K562 (cell line): ENCODE measurements at regions not wholly inside any gene's neighbourhood (a gene's known extent, or its start where the extent isn't known, plus 50 kb on each side); places are given as distances from the start of the nearest gene placed in this dataset.

ENCODE experiments used
- CHD1 ChIP-seq: fragments of 200-600 bp; sonication (generic); IDR thresholded peaks from one replicate; pipeline ENCODE4 v1.6.1; 2012; ENCODE audit warnings: mild to moderate bottlenecking, moderate library complexity, low read length, inconsistent platforms
- MAFF ChIP-seq: IDR thresholded peaks from 2 replicates; pipeline ENCODE4 v1.6.1; 2012; ENCODE audit warnings: low read length, improper control_type of control experiment
- RAD21 ChIP-seq, 2 experiments: fragments of 250-450 bp in 1 of 2; fragments of 450-650 bp in 1 of 2; sonication (Bioruptor Pico) in 1 of 2; formaldehyde crosslinking in 1 of 2; IDR thresholded peaks in 1 of 2; conservative IDR thresholded peaks in 1 of 2; 2 replicates each; pipeline versions ENCODE4 v1.4.0 to v1.8.0; 2020 to 2022; ENCODE audit warnings: mild to moderate bottlenecking in 2 of 2, moderate library complexity in 1 of 2
- RBFOX2 ChIP-seq: fragments of 200-400 bp; formaldehyde crosslinking; IDR thresholded peaks from 2 replicates; pipeline ENCODE4 v1.6.1; 2017; ENCODE audit warnings: low read depth, mild to moderate bottlenecking, low read length, moderate library complexity
- SIRT6 ChIP-seq: IDR thresholded peaks from one replicate; pipeline ENCODE4 v1.6.1; 2012; ENCODE audit warnings: low read depth, mild to moderate bottlenecking, control low read depth, inconsistent platforms, low read length, moderate library complexity
- SMAD1 ChIP-seq: fragments of 150-350 bp; IDR thresholded peaks from 2 replicates; pipeline ENCODE4 v1.6.1; 2014; ENCODE audit warnings: low read length, low read depth; ENCODE audit not compliant: partially characterized antibody
- SPI1 ChIP-seq: IDR thresholded peaks from 2 replicates; pipeline ENCODE4 v1.6.1; 2011; ENCODE audit warnings: low read depth, low read length, control low read depth, borderline replicate concordance
- STAG1 ChIP-seq: sonication (generic); formaldehyde crosslinking; IDR thresholded peaks from 2 replicates; pipeline ENCODE4 v1.5.0; 2020; ENCODE audit warnings: missing genetic modification reagents, borderline replicate concordance
- TF ChIP-seq, protein P1 (sequence below): fragments of 250-450 bp; sonication (Bioruptor Pico); IDR thresholded peaks from 2 replicates; pipeline ENCODE4 v1.4.0; 2020; ENCODE audit warnings: mild to moderate bottlenecking, moderate library complexity, borderline replicate concordance
- TF ChIP-seq, protein P2 (sequence below), 3 experiments: IDR thresholded peaks in 2 of 3; conservative IDR thresholded peaks in 1 of 3; 2 replicates each; pipeline ENCODE4 v1.5.1; 2011 to 2012; ENCODE audit warnings: low read length in 3 of 3, mild to moderate bottlenecking in 3 of 3, control low read depth in 2 of 3, improper control_type of control experiment in 1 of 3, inconsistent platforms in 1 of 3, low read depth in 1 of 3, mixed read lengths in 1 of 3, moderate library complexity in 1 of 3; ENCODE audit not compliant: insufficient read depth in 2 of 3
- TF ChIP-seq, protein P3 (sequence below): sonication (generic); formaldehyde crosslinking; IDR thresholded peaks from 2 replicates; pipeline ENCODE4 v1.8.1; 2023; ENCODE audit warnings: mild to moderate bottlenecking, missing genetic modification reagents, moderate library complexity

DNA sequence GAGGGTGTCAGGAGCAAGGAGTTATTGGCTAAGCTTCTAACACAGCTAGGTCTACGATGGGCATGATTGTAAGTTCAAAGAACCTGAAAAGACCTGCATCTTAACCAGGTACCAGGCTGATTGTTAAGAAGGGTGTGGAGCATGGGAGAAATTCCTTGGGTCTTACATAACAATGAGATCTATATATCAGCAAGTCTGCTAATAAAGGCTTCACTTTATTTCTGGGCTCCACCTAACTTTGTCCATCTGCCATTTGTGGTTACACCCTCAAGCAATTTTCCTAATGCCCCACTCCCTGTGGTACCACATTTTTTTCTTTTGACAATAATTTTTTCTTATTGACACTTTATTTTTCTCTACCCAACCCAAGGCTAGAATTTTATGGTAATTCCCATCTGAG is 223.5 kb upstream of the JAG1 start:
- TF ChIP-seq SIRT6: no peak
- no peak for TF ChIP-seq MAFF
- TF ChIP-seq, protein P1, sequence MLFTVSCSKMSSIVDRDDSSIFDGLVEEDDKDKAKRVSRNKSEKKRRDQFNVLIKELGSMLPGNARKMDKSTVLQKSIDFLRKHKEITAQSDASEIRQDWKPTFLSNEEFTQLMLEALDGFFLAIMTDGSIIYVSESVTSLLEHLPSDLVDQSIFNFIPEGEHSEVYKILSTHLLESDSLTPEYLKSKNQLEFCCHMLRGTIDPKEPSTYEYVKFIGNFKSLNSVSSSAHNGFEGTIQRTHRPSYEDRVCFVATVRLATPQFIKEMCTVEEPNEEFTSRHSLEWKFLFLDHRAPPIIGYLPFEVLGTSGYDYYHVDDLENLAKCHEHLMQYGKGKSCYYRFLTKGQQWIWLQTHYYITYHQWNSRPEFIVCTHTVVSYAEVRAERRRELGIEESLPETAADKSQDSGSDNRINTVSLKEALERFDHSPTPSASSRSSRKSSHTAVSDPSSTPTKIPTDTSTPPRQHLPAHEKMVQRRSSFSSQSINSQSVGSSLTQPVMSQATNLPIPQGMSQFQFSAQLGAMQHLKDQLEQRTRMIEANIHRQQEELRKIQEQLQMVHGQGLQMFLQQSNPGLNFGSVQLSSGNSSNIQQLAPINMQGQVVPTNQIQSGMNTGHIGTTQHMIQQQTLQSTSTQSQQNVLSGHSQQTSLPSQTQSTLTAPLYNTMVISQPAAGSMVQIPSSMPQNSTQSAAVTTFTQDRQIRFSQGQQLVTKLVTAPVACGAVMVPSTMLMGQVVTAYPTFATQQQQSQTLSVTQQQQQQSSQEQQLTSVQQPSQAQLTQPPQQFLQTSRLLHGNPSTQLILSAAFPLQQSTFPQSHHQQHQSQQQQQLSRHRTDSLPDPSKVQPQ (CRISPR knock-in tag): no peak
- TF ChIP-seq RBFOX2: no peak
- TF ChIP-seq, protein P2, sequence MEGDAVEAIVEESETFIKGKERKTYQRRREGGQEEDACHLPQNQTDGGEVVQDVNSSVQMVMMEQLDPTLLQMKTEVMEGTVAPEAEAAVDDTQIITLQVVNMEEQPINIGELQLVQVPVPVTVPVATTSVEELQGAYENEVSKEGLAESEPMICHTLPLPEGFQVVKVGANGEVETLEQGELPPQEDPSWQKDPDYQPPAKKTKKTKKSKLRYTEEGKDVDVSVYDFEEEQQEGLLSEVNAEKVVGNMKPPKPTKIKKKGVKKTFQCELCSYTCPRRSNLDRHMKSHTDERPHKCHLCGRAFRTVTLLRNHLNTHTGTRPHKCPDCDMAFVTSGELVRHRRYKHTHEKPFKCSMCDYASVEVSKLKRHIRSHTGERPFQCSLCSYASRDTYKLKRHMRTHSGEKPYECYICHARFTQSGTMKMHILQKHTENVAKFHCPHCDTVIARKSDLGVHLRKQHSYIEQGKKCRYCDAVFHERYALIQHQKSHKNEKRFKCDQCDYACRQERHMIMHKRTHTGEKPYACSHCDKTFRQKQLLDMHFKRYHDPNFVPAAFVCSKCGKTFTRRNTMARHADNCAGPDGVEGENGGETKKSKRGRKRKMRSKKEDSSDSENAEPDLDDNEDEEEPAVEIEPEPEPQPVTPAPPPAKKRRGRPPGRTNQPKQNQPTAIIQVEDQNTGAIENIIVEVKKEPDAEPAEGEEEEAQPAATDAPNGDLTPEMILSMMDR (IDR thresholded peaks at IDR 0.05 in 2 of 3, conservative IDR thresholded peaks at IDR 0.05 in 1 of 3; ENCODE audit: insufficient read depth in 2 of 3, low read depth in 1 of 3, low read length in 3 of 3): no peak
- TF ChIP-seq STAG1: no peak
- no peak for TF ChIP-seq RAD21 (CRISPR knock-in tag; conservative IDR thresholded peaks at IDR 0.05 in 1 of 2, IDR thresholded peaks at IDR 0.05 in 1 of 2)
- TF ChIP-seq SMAD1: no peak
- TF ChIP-seq CHD1: no peak
- TF ChIP-seq, protein P3, sequence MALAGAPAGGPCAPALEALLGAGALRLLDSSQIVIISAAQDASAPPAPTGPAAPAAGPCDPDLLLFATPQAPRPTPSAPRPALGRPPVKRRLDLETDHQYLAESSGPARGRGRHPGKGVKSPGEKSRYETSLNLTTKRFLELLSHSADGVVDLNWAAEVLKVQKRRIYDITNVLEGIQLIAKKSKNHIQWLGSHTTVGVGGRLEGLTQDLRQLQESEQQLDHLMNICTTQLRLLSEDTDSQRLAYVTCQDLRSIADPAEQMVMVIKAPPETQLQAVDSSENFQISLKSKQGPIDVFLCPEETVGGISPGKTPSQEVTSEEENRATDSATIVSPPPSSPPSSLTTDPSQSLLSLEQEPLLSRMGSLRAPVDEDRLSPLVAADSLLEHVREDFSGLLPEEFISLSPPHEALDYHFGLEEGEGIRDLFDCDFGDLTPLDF (CRISPR knock-in tag): no peak
- TF ChIP-seq SPI1: no peak
